ENCODE measurements at regions not wholly inside any gene's neighbourhood (a gene's known extent, or its start where the extent isn't known, plus 50 kb on each side); places are given as distances from the start of the nearest gene placed in this dataset.

DNA sequence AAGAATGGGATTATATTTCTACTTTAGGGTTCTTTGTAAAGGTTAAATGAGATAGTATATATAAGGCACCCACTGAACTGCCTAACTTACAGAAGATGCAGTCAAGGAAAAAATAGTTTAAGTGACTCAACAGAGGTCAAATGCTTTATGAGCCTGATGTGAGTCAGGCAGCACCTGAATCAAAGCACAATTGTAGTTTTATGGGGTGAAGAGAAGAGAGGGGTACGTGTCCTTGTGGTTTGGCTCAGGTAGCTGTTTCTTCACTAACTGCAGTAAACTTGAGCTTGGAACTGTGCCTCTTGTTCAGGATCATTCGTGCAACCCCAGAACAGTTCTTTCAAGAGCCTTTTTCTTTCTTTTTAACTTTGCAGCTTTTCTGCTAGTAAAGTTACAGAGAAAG lies 125.2 kb upstream of the SPON1 start:
- peaks cover 15% of the 10 kb centered on the region for H3K27me3 Mint-ChIP-seq
- TF ChIP-seq, protein P1, sequence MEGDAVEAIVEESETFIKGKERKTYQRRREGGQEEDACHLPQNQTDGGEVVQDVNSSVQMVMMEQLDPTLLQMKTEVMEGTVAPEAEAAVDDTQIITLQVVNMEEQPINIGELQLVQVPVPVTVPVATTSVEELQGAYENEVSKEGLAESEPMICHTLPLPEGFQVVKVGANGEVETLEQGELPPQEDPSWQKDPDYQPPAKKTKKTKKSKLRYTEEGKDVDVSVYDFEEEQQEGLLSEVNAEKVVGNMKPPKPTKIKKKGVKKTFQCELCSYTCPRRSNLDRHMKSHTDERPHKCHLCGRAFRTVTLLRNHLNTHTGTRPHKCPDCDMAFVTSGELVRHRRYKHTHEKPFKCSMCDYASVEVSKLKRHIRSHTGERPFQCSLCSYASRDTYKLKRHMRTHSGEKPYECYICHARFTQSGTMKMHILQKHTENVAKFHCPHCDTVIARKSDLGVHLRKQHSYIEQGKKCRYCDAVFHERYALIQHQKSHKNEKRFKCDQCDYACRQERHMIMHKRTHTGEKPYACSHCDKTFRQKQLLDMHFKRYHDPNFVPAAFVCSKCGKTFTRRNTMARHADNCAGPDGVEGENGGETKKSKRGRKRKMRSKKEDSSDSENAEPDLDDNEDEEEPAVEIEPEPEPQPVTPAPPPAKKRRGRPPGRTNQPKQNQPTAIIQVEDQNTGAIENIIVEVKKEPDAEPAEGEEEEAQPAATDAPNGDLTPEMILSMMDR (IDR thresholded peaks at IDR 0.05; ENCODE audit: unreplicated experiment) = no peak
- H3K36me3 Mint-ChIP-seq (ENCODE audit: insufficient read depth) = no peaks in the 10 kb centered on the region

DNA sequence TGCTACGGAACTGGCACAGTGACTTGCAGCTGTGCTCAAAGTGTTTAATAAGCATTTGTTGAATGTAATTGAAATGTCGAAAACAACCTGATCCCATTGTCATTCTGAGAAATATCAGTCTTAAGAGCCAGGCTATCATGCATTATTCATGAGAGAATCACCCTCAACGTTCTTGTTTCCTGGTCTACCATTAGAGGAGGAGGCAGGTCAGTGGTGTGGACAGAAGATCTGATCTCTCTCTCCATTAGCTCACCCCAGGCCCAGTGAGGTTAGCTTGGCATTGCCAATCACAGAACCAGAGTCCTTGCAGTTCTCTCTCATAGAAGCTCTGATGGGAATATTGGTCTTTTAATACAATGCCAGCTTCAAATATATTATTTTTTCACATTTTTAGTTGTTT lies 121.1 kb upstream of the SPON1 start:
- Mint-ChIP-seq H3K27ac (no peak overlapping the region), H3K36me3 (ENCODE audit: insufficient read depth) (no peaks in the 10 kb centered on the region), H3K9me3 (ENCODE audit: low read depth) (no peaks in the 10 kb centered on the region), H3K4me3 (ENCODE audit: low read depth) (no peak overlapping the region), H3K27me3 (peaks cover 18% of the 10 kb centered on the region), H3K4me1 (ENCODE audit: low read depth) (peaks cover 4% of the 10 kb centered on the region)
- DNase-seq (ENCODE audit: low spot score, unreplicated experiment) = no peak
- TF ChIP-seq, protein P1 (IDR thresholded peaks at IDR 0.05; ENCODE audit: unreplicated experiment) = no peak

More for the DNA sequence above, 125.2 kb upstream of the SPON1 start:
- H3K9me3 Mint-ChIP-seq (ENCODE audit: low read depth) = no peaks in the 10 kb centered on the region
- H3K4me3 Mint-ChIP-seq (ENCODE audit: low read depth) = no peak overlapping the region
- no peak for DNase-seq (ENCODE audit: low spot score, unreplicated experiment)
- no peak overlapping the region for H3K27ac Mint-ChIP-seq
- H3K4me1 Mint-ChIP-seq (ENCODE audit: low read depth) = peaks cover 4% of the 10 kb centered on the region

- no peaks in the 10 kb centered on the region for H3K36me3 Mint-ChIP-seq (ENCODE audit: insufficient read depth)
- DNase-seq (ENCODE audit: low spot score, unreplicated experiment) = no peak
Observed at GRCh38 chr11:13848031-13848430, 114.5 kb upstream of the SPON1 start.

DNA sequence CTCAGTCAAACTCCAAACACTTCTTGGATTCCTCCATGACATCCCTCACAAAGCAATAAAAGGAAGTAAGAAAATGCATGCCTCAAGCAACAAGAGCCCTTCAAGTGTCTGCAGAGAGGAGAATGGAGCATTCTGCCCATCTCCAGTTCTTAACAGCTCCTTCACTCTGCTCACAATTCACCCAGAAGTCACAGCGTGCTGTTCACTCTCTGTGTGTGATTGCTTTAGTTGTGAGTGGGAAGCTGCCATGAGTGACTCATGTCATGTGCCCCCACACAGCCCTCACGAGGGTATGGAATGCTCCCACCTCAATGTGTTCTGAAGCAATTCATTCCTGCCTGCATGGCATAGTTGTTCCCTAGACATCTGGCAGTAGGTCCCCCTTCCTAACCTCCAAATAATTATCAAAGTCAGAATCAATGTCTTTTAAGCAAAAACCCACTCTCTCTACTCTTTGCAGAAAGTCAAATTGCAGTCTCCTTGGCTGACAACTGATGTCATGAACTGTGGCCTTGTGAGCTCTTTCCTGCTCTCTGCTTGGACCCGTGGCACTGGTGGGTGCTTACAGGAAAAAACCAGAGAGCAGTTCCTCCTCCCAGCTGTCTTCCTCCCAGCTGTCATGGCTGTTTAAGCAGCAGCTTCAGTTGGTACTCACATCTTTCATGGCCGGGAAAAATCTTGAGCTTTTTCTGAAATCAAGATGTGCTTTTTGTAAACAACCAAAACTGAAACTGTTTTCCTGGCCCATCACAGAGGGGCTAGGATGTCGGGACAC lies 112.1 kb upstream of the SPON1 start:
- Mint-ChIP-seq H3K27me3 (peaks cover 29% of the 10 kb centered on the region), H3K36me3 (ENCODE audit: insufficient read depth) (no peaks in the 10 kb centered on the region), H3K4me3 (ENCODE audit: low read depth) (no peak overlapping the region), H3K9me3 (ENCODE audit: low read depth) (no peaks in the 10 kb centered on the region), H3K4me1 (ENCODE audit: low read depth) (no peaks in the 10 kb centered on the region), H3K27ac (no peak overlapping the region)
- DNase-seq (ENCODE audit: low spot score, unreplicated experiment) = no peak
- TF ChIP-seq, protein P1 (IDR thresholded peaks at IDR 0.05; ENCODE audit: unreplicated experiment) = no peak

More at GRCh38 chr11:13848031-13848430, 114.5 kb upstream of the SPON1 start:
- Mint-ChIP-seq H3K27ac (no peak overlapping the region), H3K27me3 (peaks cover 23% of the 10 kb centered on the region), H3K4me1 (ENCODE audit: low read depth) (no peaks in the 10 kb centered on the region), H3K9me3 (ENCODE audit: low read depth) (no peaks in the 10 kb centered on the region), H3K4me3 (ENCODE audit: low read depth) (no peak overlapping the region)
- TF ChIP-seq, protein P1 (IDR thresholded peaks at IDR 0.05; ENCODE audit: unreplicated experiment) = no peak

DNA sequence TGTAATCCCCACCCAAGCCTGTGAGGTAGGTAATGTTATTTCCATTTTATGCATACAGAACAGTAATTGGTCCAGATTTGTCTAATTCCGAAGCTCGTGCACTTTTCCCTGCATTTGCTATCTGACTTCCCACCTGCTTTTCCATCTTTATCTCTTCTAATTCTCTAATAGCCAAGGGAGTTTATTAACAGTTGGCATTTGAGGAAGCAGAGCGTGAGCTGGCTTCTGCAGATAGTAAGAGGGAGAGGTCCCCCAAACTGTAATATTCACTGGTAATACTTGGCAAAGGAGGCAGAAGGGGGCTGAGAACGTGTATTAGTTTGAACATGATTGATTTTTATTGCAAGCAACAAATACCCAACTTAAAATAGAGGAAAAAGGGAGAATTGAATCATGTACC lies 110.8 kb upstream of the SPON1 start:
- Mint-ChIP-seq H3K27ac (no peak overlapping the region), H3K27me3 (peaks cover 35% of the 10 kb centered on the region), H3K4me3 (ENCODE audit: low read depth) (no peak overlapping the region), H3K9me3 (ENCODE audit: low read depth) (no peaks in the 10 kb centered on the region), H3K36me3 (ENCODE audit: insufficient read depth) (no peaks in the 10 kb centered on the region), H3K4me1 (ENCODE audit: low read depth) (no peaks in the 10 kb centered on the region)
- TF ChIP-seq, protein P1 (IDR thresholded peaks at IDR 0.05; ENCODE audit: unreplicated experiment) = no peak
- no peak for DNase-seq (ENCODE audit: low spot score, unreplicated experiment)
